ENCODE measurements at regions not wholly inside any gene's neighbourhood (a gene's known extent, or its start where the extent isn't known, plus 50 kb on each side); places are given as distances from the start of the nearest gene placed in this dataset.

DNA sequence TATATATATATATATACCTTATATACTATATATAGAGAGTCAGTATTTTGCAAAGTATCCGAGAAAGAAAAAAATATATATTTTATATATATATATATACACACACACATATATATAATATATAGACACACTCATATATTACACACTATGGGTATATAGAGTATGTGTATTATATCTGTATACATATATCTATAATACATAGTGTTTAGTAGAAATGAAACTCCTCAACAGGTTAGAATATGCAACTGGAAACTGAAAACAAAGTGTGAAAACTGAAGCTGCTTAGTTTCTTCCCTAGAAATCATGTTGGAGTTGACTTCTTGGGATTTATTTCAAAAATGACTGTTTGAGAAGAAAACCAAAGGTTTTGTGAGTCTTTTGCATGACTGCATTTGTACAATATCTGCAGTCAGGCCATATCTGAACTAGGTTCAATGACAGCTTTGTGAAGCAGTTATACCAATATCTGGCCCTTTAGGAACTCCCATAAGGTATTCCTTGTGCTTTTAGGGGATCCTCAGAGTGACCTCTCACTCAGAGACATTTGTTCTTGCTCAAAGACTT, 284.1 kb downstream of the CASP12 start:
- Histone ChIP-seq H3K79me2 (ENCODE audit: low read length) (no peaks in the 10 kb centered on the region), H3K9me2 (replicated peaks; ENCODE audit: low read length) (no peaks in the 10 kb centered on the region), H2AFZ (ENCODE audit: low read length) (no peak overlapping the region), H3K9ac (ENCODE audit: low read length) (no peak overlapping the region), H3F3A (ENCODE audit: low read length, unreplicated experiment) (no peaks in the 10 kb centered on the region), H3K9me3 (ENCODE audit: low read length) (no peaks in the 10 kb centered on the region), H3K27ac (ENCODE audit: low read length) (no peak overlapping the region), H3K4me1 (ENCODE audit: insufficient read depth, low read length) (no peaks in the 10 kb centered on the region), H3K4me3 (ENCODE audit: low read length) (no peak overlapping the region), H4K20me1 (ENCODE audit: low read length) (no peaks in the 10 kb centered on the region), H3K4me2 (ENCODE audit: low read length) (no peak overlapping the region), H3K27me3 (ENCODE audit: low read length) (no peaks in the 10 kb centered on the region), H3K36me3 (ENCODE audit: low read depth, low read length) (no peaks in the 10 kb centered on the region)
- no TSS peak for BruUV-seq (replicated peaks)
- no peak for DNase-seq
- POLR2A ChIA-PET (ENCODE audit: unreplicated experiment) = no interaction called here
- CTCF ChIA-PET = no interaction called here
- intact Hi-C loops (cut with micrococcal nuclease) = no loop called here
- TF ChIP-seq, protein P1, sequence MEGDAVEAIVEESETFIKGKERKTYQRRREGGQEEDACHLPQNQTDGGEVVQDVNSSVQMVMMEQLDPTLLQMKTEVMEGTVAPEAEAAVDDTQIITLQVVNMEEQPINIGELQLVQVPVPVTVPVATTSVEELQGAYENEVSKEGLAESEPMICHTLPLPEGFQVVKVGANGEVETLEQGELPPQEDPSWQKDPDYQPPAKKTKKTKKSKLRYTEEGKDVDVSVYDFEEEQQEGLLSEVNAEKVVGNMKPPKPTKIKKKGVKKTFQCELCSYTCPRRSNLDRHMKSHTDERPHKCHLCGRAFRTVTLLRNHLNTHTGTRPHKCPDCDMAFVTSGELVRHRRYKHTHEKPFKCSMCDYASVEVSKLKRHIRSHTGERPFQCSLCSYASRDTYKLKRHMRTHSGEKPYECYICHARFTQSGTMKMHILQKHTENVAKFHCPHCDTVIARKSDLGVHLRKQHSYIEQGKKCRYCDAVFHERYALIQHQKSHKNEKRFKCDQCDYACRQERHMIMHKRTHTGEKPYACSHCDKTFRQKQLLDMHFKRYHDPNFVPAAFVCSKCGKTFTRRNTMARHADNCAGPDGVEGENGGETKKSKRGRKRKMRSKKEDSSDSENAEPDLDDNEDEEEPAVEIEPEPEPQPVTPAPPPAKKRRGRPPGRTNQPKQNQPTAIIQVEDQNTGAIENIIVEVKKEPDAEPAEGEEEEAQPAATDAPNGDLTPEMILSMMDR (conservative IDR thresholded peaks at IDR 0.05; ENCODE audit: low read depth, low read length) = no peak
- no peak for TF ChIP-seq EZH2 (IDR thresholded peaks at IDR 0.05; ENCODE audit: low read length, unreplicated experiment)
- TF ChIP-seq EZH2phosphoT487 (IDR thresholded peaks at IDR 0.05; ENCODE audit: borderline replicate concordance, low read length) = no peak
- ATAC-seq = no peak

DNA sequence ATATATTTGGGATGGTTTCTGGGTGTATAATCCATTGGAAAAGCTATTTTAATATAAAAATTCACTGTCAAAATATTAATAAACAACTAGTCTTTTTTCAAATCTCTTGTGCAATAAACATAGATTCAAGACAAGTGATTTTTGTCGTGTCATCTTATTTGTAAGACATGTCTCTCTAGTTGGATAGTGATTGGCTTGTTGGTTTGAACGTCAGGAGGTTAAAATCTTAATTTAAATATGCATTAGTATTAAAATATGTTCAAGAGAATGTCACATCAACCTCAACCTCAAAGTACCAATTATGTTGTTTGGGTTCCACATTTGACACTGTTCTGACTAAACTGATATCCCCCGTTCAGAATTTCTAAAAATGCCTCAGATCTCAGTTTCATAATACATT, 287.6 kb downstream of the CASP12 start:
- BruUV-seq (replicated peaks) = no TSS peak
- Histone ChIP-seq H3K4me1 (ENCODE audit: insufficient read depth, low read length) (no peaks in the 10 kb centered on the region), H3F3A (ENCODE audit: low read length, unreplicated experiment) (no peaks in the 10 kb centered on the region), H3K27ac (ENCODE audit: low read length) (no peak overlapping the region), H3K36me3 (ENCODE audit: low read depth, low read length) (no peaks in the 10 kb centered on the region), H3K4me2 (ENCODE audit: low read length) (no peak overlapping the region), H3K9ac (ENCODE audit: low read length) (no peak overlapping the region), H2AFZ (ENCODE audit: low read length) (no peak overlapping the region), H3K4me3 (ENCODE audit: low read length) (no peak overlapping the region), H3K9me3 (ENCODE audit: low read length) (no peaks in the 10 kb centered on the region), H4K20me1 (ENCODE audit: low read length) (no peaks in the 10 kb centered on the region), H3K27me3 (ENCODE audit: low read length) (no peaks in the 10 kb centered on the region), H3K79me2 (ENCODE audit: low read length) (no peaks in the 10 kb centered on the region), H3K9me2 (replicated peaks; ENCODE audit: low read length) (no peaks in the 10 kb centered on the region)
- TF ChIP-seq, protein P1 (conservative IDR thresholded peaks at IDR 0.05; ENCODE audit: low read depth, low read length) = no peak
- no peak for TF ChIP-seq EZH2 (IDR thresholded peaks at IDR 0.05; ENCODE audit: low read length, unreplicated experiment)
- no peak for TF ChIP-seq EZH2phosphoT487 (IDR thresholded peaks at IDR 0.05; ENCODE audit: borderline replicate concordance, low read length)
- CTCF ChIA-PET = no interaction called here
- no peak for ATAC-seq
- intact Hi-C loops (cut with micrococcal nuclease) = no loop called here
- no peak for DNase-seq
- POLR2A ChIA-PET (ENCODE audit: unreplicated experiment) = no interaction called here

DNA sequence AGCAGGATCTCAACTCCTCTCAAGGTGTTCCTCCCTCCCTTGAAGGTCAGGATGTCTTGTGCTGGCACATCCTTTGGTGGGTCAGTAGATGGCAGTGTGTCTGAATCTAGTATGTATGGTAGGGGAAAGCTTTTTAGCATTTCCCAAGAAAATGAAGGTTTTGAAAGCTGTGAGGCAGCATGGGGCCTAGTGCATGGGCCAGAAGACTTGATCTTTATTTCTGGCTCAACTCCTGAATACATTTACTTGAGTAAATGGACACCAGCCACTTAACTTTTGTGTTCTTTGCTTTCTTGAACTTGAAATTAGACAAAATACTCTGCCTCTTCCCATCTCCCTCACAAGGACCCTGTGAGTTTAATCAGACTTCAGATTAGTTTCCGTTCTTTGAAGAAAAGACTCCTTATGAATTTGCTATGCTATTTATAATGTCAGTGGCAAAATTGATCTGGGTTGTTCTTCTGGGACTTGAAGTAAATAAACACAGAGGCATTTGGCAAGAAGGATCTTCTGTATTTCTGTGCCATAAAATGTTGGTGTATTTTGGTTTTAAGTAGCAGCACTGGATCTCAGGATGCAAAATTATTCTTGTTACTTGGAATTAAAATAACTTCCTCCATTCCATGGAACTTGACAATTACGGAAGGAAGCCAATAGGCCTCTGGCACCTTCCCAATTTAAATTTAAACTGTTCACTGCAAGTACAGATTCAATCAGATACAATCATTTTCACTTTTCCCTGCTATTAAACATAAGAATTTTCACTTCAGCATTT, 288.8 kb downstream of the CASP12 start:
- H3K4me2 ChIP-seq (ENCODE audit: low read length) = no peak overlapping the region
- no peaks in the 10 kb centered on the region for H3K4me1 ChIP-seq (ENCODE audit: insufficient read depth, low read length)
- no peak overlapping the region for H3K4me3 ChIP-seq (ENCODE audit: low read length)
- H3K9ac ChIP-seq (ENCODE audit: low read length) = no peak overlapping the region
- H3K79me2 ChIP-seq (ENCODE audit: low read length) = no peaks in the 10 kb centered on the region
- no peak for TF ChIP-seq EZH2 (IDR thresholded peaks at IDR 0.05; ENCODE audit: low read length, unreplicated experiment)
- TF ChIP-seq EZH2phosphoT487 (IDR thresholded peaks at IDR 0.05; ENCODE audit: borderline replicate concordance, low read length) = no peak
- TF ChIP-seq, protein P1 (conservative IDR thresholded peaks at IDR 0.05; ENCODE audit: low read depth, low read length) = peak; percentile 93
- H3K27me3 ChIP-seq (ENCODE audit: low read length) = no peaks in the 10 kb centered on the region
- H3K36me3 ChIP-seq (ENCODE audit: low read depth, low read length) = no peaks in the 10 kb centered on the region
- CTCF ChIA-PET = no interaction called here
- no peaks in the 10 kb centered on the region for H4K20me1 ChIP-seq (ENCODE audit: low read length)
- H3K9me3 ChIP-seq (ENCODE audit: low read length) = no peaks in the 10 kb centered on the region
- H3K27ac ChIP-seq (ENCODE audit: low read length) = no peak overlapping the region
- no peaks in the 10 kb centered on the region for H3K9me2 ChIP-seq (replicated peaks; ENCODE audit: low read length)
- no peaks in the 10 kb centered on the region for H3F3A ChIP-seq (ENCODE audit: low read length, unreplicated experiment)
- DNase-seq (peak; percentile 75), ATAC-seq (peak; percentile 98)
- intact Hi-C loops (cut with micrococcal nuclease) = loop anchor here (2.0 to 10.0 kb wide), 5 partner anchors 163 to 1253 kb away; no protein-coding TSS in a partner anchor
- no peak overlapping the region for H2AFZ ChIP-seq (ENCODE audit: low read length)
- POLR2A ChIA-PET (ENCODE audit: unreplicated experiment) = interaction anchor here (0.5 kb wide), 1 partner anchor 437 kb away, joined by 6 read pairs; no protein-coding TSS in a partner anchor
- BruUV-seq (replicated peaks) = no TSS peak

All from PC-3 (cell line).